ENCODE measurements at regions not wholly inside any gene's neighbourhood (a gene's known extent, or its start where the extent isn't known, plus 50 kb on each side); places are given as distances from the start of the nearest gene placed in this dataset.

DNA sequence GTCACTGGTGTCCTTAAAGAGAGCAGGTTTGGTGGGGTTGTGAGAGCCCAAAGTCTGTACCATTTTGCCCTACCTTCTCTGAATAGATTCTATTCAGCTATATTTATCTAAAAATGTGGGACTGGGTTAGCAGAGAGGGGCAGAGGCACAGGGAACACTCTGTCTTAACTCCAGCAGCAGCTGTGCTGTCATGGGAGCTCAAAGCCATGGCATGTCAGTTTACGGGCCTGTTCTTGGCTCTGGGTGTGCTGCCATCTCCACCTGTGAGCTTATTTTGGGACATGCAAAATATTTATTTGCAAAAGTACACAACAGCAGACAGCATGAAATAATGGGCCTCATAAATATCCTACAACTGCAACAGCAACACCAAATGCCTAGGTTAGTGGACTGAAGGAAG, 129.6 kb upstream of the KCTD1 start (continued):
- no peak for TF ChIP-seq NFIC (IDR thresholded peaks at IDR 0.05; ENCODE audit: borderline replicate concordance)

DNA sequence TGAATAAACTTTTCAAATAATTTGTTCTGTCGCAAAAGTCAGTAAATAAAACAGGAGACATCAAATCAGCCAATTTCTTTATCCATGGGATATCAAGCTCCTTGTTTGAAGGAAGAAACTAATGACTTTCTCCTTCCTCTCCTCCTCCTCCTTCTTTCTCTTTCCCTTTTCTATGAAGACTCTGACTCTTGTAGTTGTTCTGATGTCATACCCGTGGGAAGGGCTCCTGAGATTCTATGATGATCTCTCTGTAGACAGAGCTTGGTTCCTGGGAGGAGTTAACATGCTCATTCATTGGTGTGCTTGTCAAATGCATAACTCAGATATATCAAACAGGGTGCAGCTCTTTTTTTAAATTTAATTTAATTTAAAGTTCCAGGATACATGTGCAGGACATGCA, 118.7 kb upstream of the KCTD1 start:
- no peak for DNase-seq
- H3K9me2 ChIP-seq, result no peaks in the 10 kb centered on the region
- H3K27me3 ChIP-seq (ENCODE audit: insufficient read depth), result no peaks in the 10 kb centered on the region
- ChIA-PET CTCF (no interaction called here), POLR2A (no interaction called here)
- TF ChIP-seq EZH2phosphoT487 (IDR thresholded peaks at IDR 0.05; ENCODE audit: borderline replicate concordance, low read depth) (no peak), POLR2AphosphoS5 (IDR thresholded peaks at IDR 0.05; ENCODE audit: low read depth, low read length) (no peak), TAF1 (IDR thresholded peaks at IDR 0.05; ENCODE audit: borderline replicate concordance, low read depth, low read length) (no peak), FOSL2 (IDR thresholded peaks at IDR 0.05; ENCODE audit: borderline replicate concordance, low read depth) (no peak), RXRA (IDR thresholded peaks at IDR 0.05; ENCODE audit: borderline replicate concordance, low read depth) (no peak), NRF1 (IDR thresholded peaks at IDR 0.05; ENCODE audit: low read depth, low read length) (no peak), TEAD4 (IDR thresholded peaks at IDR 0.05; ENCODE audit: borderline replicate concordance, insufficient read depth) (no peak), SIN3A (IDR thresholded peaks at IDR 0.05; ENCODE audit: borderline replicate concordance, low read depth, low read length) (no peak)
- TF ChIP-seq, protein P1, sequence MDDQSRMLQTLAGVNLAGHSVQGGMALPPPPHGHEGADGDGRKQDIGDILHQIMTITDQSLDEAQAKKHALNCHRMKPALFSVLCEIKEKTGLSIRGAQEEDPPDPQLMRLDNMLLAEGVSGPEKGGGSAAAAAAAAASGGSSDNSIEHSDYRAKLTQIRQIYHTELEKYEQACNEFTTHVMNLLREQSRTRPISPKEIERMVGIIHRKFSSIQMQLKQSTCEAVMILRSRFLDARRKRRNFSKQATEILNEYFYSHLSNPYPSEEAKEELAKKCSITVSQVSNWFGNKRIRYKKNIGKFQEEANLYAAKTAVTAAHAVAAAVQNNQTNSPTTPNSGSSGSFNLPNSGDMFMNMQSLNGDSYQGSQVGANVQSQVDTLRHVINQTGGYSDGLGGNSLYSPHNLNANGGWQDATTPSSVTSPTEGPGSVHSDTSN (IDR thresholded peaks at IDR 0.05), result no peak
- TF ChIP-seq, protein P2, sequence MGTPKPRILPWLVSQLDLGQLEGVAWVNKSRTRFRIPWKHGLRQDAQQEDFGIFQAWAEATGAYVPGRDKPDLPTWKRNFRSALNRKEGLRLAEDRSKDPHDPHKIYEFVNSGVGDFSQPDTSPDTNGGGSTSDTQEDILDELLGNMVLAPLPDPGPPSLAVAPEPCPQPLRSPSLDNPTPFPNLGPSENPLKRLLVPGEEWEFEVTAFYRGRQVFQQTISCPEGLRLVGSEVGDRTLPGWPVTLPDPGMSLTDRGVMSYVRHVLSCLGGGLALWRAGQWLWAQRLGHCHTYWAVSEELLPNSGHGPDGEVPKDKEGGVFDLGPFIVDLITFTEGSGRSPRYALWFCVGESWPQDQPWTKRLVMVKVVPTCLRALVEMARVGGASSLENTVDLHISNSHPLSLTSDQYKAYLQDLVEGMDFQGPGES (IDR thresholded peaks at IDR 0.05; ENCODE audit: low read depth, low read length), result no peak
- no peak overlapping the region for H3K9ac ChIP-seq
- no peak overlapping the region for H3K27ac ChIP-seq (ENCODE audit: low read depth in 2 of 2, low read length in 1 of 2)
- no peak overlapping the region for H3K4me2 ChIP-seq
- no peaks in the 10 kb centered on the region; a peak in 2 of 4 replicates for H3K4me1 ChIP-seq (ENCODE audit: control insufficient read depth in 1 of 2, insufficient read depth in 2 of 2, low read depth in 1 of 2, low read length in 1 of 2)
- no peaks in the 10 kb centered on the region for H3K36me3 ChIP-seq (replicated peaks in 1 of 2; ENCODE audit: control insufficient read depth in 1 of 2, insufficient read depth in 2 of 2, low read length in 1 of 2)
- H3F3A ChIP-seq (replicated peaks; ENCODE audit: insufficient read depth), result no peaks in the 10 kb centered on the region
- no peaks in the 10 kb centered on the region for H3K79me2 ChIP-seq (ENCODE audit: insufficient read depth)
- H3K9me3 ChIP-seq, result no peaks in the 10 kb centered on the region
- no peak overlapping the region for H2AFZ ChIP-seq (ENCODE audit: low read depth)
- H4K20me1 ChIP-seq (ENCODE audit: insufficient read depth), result no peaks in the 10 kb centered on the region
- H3K4me3 ChIP-seq (ENCODE audit: low read depth in 2 of 2, low read length in 1 of 2), result no peak overlapping the region
- 38% methylated on average over 2 of the region's 2 CpGs for WGBS (ENCODE audit: low lambda C conversion rate)

- ChIA-PET POLR2A (no interaction called here), CTCF (interaction anchor here (0.6 to 1.1 kb wide), 2 partner anchors 123 to 141 kb away, joined by 3 to 4 read pairs; no protein-coding TSS in a partner anchor)
- H3K27me3 ChIP-seq (ENCODE audit: insufficient read depth), result peaks cover 11% of the 10 kb centered on the region; the same call in 1 of the 2 replicates
- no peak for TF ChIP-seq EZH2phosphoT487 (IDR thresholded peaks at IDR 0.05; ENCODE audit: borderline replicate concordance, low read depth)
- TF ChIP-seq TAF1 (IDR thresholded peaks at IDR 0.05; ENCODE audit: borderline replicate concordance, low read depth, low read length), result no peak
- TF ChIP-seq RCOR1 (IDR thresholded peaks at IDR 0.05; ENCODE audit: low read length), result no peak
- no peak for TF ChIP-seq MEF2A (IDR thresholded peaks at IDR 0.05; ENCODE audit: borderline replicate concordance, low read depth)
- TF ChIP-seq REST (IDR thresholded peaks at IDR 0.05; ENCODE audit: low read depth, low read length), result no peak
- TF ChIP-seq, protein P1 (IDR thresholded peaks at IDR 0.05), result no peak
- no peak for TF ChIP-seq MXI1 (IDR thresholded peaks at IDR 0.05; ENCODE audit: low read depth, low read length)
- no peak for TF ChIP-seq FOXJ3 (CRISPR knock-in tag; IDR thresholded peaks at IDR 0.05)
- TF ChIP-seq, protein P2 (IDR thresholded peaks at IDR 0.05; ENCODE audit: low read depth, low read length), result no peak
- no peak for TF ChIP-seq GABPA (IDR thresholded peaks at IDR 0.05; ENCODE audit: low read depth)
- TF ChIP-seq SIN3A (IDR thresholded peaks at IDR 0.05; ENCODE audit: borderline replicate concordance, low read depth, low read length), result no peak
Measured at GRCh38 chr18:26662996-26663395, 114.6 kb upstream of the KCTD1 start.

More at GRCh38 chr18:26662996-26663395, 114.6 kb upstream of the KCTD1 start:
- DNase-seq, result no peak
- H3K4me2 ChIP-seq, result no peak overlapping the region
- H3K4me1 ChIP-seq (ENCODE audit: control insufficient read depth in 1 of 2, insufficient read depth in 2 of 2, low read depth in 1 of 2, low read length in 1 of 2), result peaks cover 0 to 3% of the 10 kb centered on the region in 2 experiments; a peak in 2 of 4 replicates
- no peak overlapping the region for H3K27ac ChIP-seq (ENCODE audit: low read depth in 2 of 2, low read length in 1 of 2)
- no peaks in the 10 kb centered on the region for H4K20me1 ChIP-seq (ENCODE audit: insufficient read depth)
- no peaks in the 10 kb centered on the region for H3K9me3 ChIP-seq
- H3K9me2 ChIP-seq, result no peaks in the 10 kb centered on the region
- H3K9ac ChIP-seq, result no peak overlapping the region
- H3K79me2 ChIP-seq (ENCODE audit: insufficient read depth), result no peaks in the 10 kb centered on the region
- WGBS (ENCODE audit: low lambda C conversion rate), result 73% methylated on average over 5 of the region's 5 CpGs
- no peak overlapping the region for H3K4me3 ChIP-seq (ENCODE audit: low read depth in 2 of 2, low read length in 1 of 2)
- H2AFZ ChIP-seq (ENCODE audit: low read depth), result no peak overlapping the region
- H3K36me3 ChIP-seq (replicated peaks in 1 of 2; ENCODE audit: control insufficient read depth in 1 of 2, insufficient read depth in 2 of 2, low read length in 1 of 2), result no peaks in the 10 kb centered on the region
- no peaks in the 10 kb centered on the region for H3F3A ChIP-seq (replicated peaks; ENCODE audit: insufficient read depth)

Data from SK-N-SH (cell line).